ENCODE measurements at regions not wholly inside any gene's neighbourhood (a gene's known extent, or its start where the extent isn't known, plus 50 kb on each side); places are given as distances from the start of the nearest gene placed in this dataset.

- TF ChIP-seq POLR2A (IDR thresholded peaks at IDR 0.05) = no peak
- no peak for TF ChIP-seq CTCF (IDR thresholded peaks at IDR 0.05)
- whole genome bisulfite sequencing, 2 donors = 85 to 87% methylated on average over 3 of the region's 3 CpGs
These were observed 252.4 kb upstream of the COL3A1 start for GRCh38 chr2:188721784-188722183.

DNA sequence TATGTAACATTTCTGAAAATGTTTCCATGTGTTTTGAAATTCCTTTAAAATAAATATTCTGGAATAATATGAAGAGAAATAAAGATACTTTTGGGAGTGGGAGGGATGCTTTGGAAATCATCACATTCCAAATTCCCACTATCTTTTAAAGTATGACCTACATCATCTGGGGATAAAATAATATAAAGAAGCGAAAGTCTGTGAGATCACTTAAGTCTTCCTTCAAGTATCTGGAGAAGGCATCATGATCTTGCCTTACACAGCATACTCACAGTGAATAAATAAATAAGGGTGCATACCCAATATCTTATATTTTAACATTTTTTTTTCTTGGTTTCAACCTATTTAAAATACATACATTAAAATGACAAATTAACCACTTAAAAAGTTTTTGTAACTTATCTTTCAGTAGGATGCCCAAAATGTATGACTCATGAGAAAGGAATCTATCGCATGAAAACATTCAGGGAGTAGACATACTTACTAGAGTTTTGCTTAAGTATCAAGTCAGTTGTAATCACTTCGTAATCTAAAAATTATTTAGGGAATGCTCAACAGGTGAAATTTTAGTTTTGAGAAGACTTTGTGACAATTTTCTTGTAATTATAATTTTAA lies 248.3 kb upstream of the COL3A1 start:
- TF ChIP-seq CTCF (IDR thresholded peaks at IDR 0.05) (no peak), POLR2A (IDR thresholded peaks at IDR 0.05) (no peak)
- 53 to 57% methylated on average over 3 of the region's 3 CpGs for WGBS, 2 donors
- intact Hi-C loops (cut with DNase I; ENCODE audit: low total_unique reads) = no loop called here
- no peak for DNase-seq (ENCODE audit: low spot score in 2 of 2)
- no peak overlapping the region for H3K4me3 ChIP-seq (ENCODE audit: low read depth, poor library complexity, severe bottlenecking)

More at GRCh38 chr2:188721784-188722183, 252.4 kb upstream of the COL3A1 start:
- intact Hi-C loops (cut with DNase I; ENCODE audit: low total_unique reads) = no loop called here
- no peak for DNase-seq (ENCODE audit: low spot score in 2 of 2)
- H3K4me3 ChIP-seq (ENCODE audit: low read depth, poor library complexity, severe bottlenecking) = no peak overlapping the region

GRCh38 chr2:188726626-188727247 lies 247.4 kb upstream of the COL3A1 start:
- TF ChIP-seq POLR2A (IDR thresholded peaks at IDR 0.05) (no peak), CTCF (IDR thresholded peaks at IDR 0.05) (no peak)
- 46 to 53% methylated on average over 3 of the region's 3 CpGs for WGBS, 2 donors
- no peak overlapping the region for H3K4me3 ChIP-seq (ENCODE audit: low read depth, poor library complexity, severe bottlenecking)
- no peak for DNase-seq (ENCODE audit: low spot score in 2 of 2)
- intact Hi-C loops (cut with DNase I; ENCODE audit: low total_unique reads) = no loop called here

GRCh38 chr2:188727846-188728245 lies 246.3 kb upstream of the COL3A1 start:
- no peak for DNase-seq (ENCODE audit: low spot score in 2 of 2)
- TF ChIP-seq POLR2A (IDR thresholded peaks at IDR 0.05) (no peak), CTCF (IDR thresholded peaks at IDR 0.05) (no peak)
- 23 to 42% methylated on average over 1 of the region's 1 CpG for WGBS, 2 donors
- H3K4me3 ChIP-seq (ENCODE audit: low read depth, poor library complexity, severe bottlenecking) = no peak overlapping the region
- intact Hi-C loops (cut with DNase I; ENCODE audit: low total_unique reads) = no loop called here

GRCh38 chr2:188734691-188735090 lies 239.5 kb upstream of the COL3A1 start:
- no peak for TF ChIP-seq POLR2A (IDR thresholded peaks at IDR 0.05)
- TF ChIP-seq CTCF (IDR thresholded peaks at IDR 0.05) = no peak
- 33 to 42% methylated on average over 3 of the region's 3 CpGs for WGBS, 2 donors
- no peak overlapping the region for H3K4me3 ChIP-seq (ENCODE audit: low read depth, poor library complexity, severe bottlenecking)
- intact Hi-C loops (cut with DNase I; ENCODE audit: low total_unique reads) = no loop called here
- DNase-seq (ENCODE audit: low spot score in 2 of 2) = no peak

DNA sequence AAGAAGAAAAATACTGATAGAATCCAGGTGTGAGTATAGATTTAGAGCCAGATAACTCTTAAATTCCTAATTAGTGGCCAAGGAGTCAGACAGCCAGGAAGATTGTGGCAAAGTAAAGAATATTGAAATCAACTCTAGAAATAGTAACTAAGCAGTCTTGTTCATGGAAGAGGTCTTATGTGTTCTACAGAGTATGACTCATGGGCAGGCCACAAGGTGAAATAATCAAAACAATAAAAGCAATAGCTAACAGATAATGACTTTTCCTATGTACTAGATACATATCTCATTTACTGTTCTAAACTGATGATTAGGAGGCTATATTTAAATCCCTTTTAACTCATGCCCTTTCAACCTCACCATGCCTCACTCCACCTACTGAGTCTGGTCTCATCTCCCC lies 227.4 kb upstream of the COL3A1 start:
- DNase-seq (ENCODE audit: low spot score in 2 of 2) = no peak
- no peak for TF ChIP-seq POLR2A (IDR thresholded peaks at IDR 0.05)
- TF ChIP-seq CTCF (IDR thresholded peaks at IDR 0.05) = no peak

More for the DNA sequence above, 227.4 kb upstream of the COL3A1 start:
- no peak overlapping the region for H3K4me3 ChIP-seq (ENCODE audit: low read depth, poor library complexity, severe bottlenecking)
- intact Hi-C loops (cut with DNase I; ENCODE audit: low total_unique reads) = no loop called here
